Thoracic aorta (tissue), 2 donors: ENCODE measurements at regions not wholly inside any gene's neighbourhood (a gene's known extent, or its start where the extent isn't known, plus 50 kb on each side); places are given as distances from the start of the nearest gene placed in this dataset.

Experiments
- ATAC-seq: fragments of 150-250 bp; one replicate; pipeline ENCODE4 v1.8.0; 2017; ENCODE audit warnings: low read depth; ENCODE audit not compliant: insufficient number of reproducible peaks, low FRiP score
- DNase-seq: peaks from one replicate; pipeline ENCODE4 v3.0.0-alpha.2; 2020; ENCODE audit warnings: low spot score
- H3K27ac ChIP-seq, 2 donors: fragments of 200-600 bp; sonication (generic); 1 replicate in 1 of 2; 2 replicates in 1 of 2; pipeline ENCODE4 v1.5.1; 2016; ENCODE audit warnings: mild to moderate bottlenecking in 2 of 2, moderate library complexity in 2 of 2
- H3K27me3 ChIP-seq: fragments of 200-600 bp; sonication (generic); replicated peaks from 2 replicates; pipeline ENCODE4 v1.6.0; 2016; ENCODE audit warnings: mild to moderate bottlenecking; ENCODE audit not compliant: insufficient read depth
- H3K36me3 ChIP-seq: fragments of 200-600 bp; sonication (generic); one replicate; pipeline ENCODE4 v1.5.1; 2016
- H3K4me1 ChIP-seq, 2 donors: fragments of 200-600 bp; sonication (generic); 1 replicate in 1 of 2; 2 replicates in 1 of 2; pipeline versions ENCODE4 v1.5.1 to v1.6.0; 2016; ENCODE audit warnings: low read depth in 2 of 2, mild to moderate bottlenecking in 1 of 2; ENCODE audit not compliant: control insufficient read depth in 1 of 2
- H3K4me3 ChIP-seq: fragments of 200-600 bp; sonication (generic); 2 replicates; pipeline ENCODE4 v1.5.1; 2016; ENCODE audit warnings: mild to moderate bottlenecking
- H3K9me3 ChIP-seq: fragments of 200-600 bp; sonication (generic); 2 replicates; pipeline ENCODE4 v1.5.1; 2016
- CTCF ChIP-seq: fragments of 200-600 bp; sonication (generic); IDR thresholded peaks from one replicate; pipeline ENCODE4 v1.5.1; 2019; ENCODE audit warnings: antibody characterized with exemption

DNA sequence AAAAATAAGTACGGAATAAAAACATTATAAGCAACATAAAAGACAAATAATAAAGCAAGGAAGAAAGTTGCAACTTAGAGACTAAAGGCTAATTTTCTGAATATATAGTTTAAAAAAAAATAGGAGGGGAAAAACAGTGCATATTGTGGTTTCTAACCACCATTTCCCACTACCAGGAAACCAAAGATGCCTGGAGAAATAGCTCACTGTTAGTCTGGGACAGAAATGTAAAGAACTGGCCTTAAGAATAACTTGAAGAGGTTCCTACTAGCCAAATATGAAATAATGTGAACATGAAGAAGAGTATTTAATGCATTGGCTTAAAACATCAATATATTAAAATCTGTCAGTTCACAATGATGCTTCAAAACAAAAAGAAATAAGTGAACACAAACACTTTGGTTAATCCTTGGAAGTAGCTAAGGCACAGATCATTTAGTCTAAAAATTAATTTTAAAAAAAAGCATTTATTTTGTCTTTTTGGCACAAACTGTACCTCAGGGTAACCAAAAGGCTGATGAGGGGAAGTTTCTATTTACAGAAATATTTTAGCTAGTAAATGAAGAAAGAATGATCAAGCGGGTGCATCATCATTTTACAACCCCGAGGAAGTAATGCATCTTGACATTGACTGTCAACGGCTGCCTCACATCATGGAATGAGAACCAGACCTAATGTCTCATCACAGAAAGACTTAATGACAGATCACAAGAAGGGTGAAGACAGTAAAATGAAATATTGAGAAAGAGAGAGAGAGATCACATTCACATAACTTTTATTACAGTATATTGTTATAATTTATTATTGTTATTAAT lies 297.2 kb upstream of the LDB2 start:
- Histone ChIP-seq H3K9me3 (no peaks in the 10 kb centered on the region), H3K4me1 (peaks cover 0 to 22% of the 10 kb centered on the region in 2 donors), H3K4me3 (no peak overlapping the region), H3K27me3 (no peaks in the 10 kb centered on the region), H3K27ac (no peak overlapping the region), H3K36me3 (no peaks in the 10 kb centered on the region)
- ATAC-seq (no peak), DNase-seq (no peak)
- TF ChIP-seq CTCF = no peak

GRCh38 chr4:17194586-17194985 lies 296.1 kb upstream of the LDB2 start:
- no peak overlapping the region for H3K4me3 ChIP-seq

DNA sequence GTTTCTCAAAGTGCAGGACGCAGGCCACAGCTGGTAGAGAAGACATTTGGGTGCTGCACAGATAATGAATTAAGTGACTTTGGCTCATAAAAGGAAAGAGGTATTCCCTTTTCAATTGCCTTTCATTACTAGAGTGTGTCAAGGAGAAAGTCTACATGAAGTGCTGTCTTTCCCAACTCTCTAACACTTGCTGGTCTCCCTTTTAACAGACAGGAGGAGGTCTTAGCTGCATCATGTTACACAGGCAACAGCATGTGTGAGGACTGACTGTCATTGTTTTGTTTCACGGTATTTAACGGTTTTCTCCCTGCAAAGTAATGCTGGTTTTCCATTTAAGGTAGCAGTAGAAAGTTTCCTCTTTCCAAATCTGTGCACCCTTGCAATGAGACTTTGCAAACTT lies 291.3 kb upstream of the LDB2 start:
- TF ChIP-seq CTCF = no peak
- Histone ChIP-seq H3K27ac (no peak overlapping the region), H3K9me3 (no peaks in the 10 kb centered on the region), H3K4me1 (peaks cover 8 to 50% of the 10 kb centered on the region in 2 donors), H3K36me3 (no peaks in the 10 kb centered on the region), H3K4me3 (no peak overlapping the region), H3K27me3 (no peaks in the 10 kb centered on the region)
- no peak for DNase-seq
- ATAC-seq = no peak

More at GRCh38 chr4:17194586-17194985, 296.1 kb upstream of the LDB2 start:
- Histone ChIP-seq H3K27ac (no peak overlapping the region), H3K27me3 (no peaks in the 10 kb centered on the region), H3K4me1 (peaks cover 3 to 26% of the 10 kb centered on the region in 2 donors), H3K36me3 (no peaks in the 10 kb centered on the region), H3K9me3 (no peaks in the 10 kb centered on the region)
- TF ChIP-seq CTCF = no peak
- ATAC-seq (no peak), DNase-seq (no peak)

GRCh38 chr4:17189401-17189720 lies 290.9 kb upstream of the LDB2 start:
- DNase-seq (no peak), ATAC-seq (no peak)
- Histone ChIP-seq H3K4me1 (peaks cover 8 to 50% of the 10 kb centered on the region in 2 donors), H3K9me3 (no peaks in the 10 kb centered on the region), H3K36me3 (no peaks in the 10 kb centered on the region), H3K27ac (no peak overlapping the region), H3K4me3 (no peak overlapping the region), H3K27me3 (no peaks in the 10 kb centered on the region)
- TF ChIP-seq CTCF = no peak

DNA sequence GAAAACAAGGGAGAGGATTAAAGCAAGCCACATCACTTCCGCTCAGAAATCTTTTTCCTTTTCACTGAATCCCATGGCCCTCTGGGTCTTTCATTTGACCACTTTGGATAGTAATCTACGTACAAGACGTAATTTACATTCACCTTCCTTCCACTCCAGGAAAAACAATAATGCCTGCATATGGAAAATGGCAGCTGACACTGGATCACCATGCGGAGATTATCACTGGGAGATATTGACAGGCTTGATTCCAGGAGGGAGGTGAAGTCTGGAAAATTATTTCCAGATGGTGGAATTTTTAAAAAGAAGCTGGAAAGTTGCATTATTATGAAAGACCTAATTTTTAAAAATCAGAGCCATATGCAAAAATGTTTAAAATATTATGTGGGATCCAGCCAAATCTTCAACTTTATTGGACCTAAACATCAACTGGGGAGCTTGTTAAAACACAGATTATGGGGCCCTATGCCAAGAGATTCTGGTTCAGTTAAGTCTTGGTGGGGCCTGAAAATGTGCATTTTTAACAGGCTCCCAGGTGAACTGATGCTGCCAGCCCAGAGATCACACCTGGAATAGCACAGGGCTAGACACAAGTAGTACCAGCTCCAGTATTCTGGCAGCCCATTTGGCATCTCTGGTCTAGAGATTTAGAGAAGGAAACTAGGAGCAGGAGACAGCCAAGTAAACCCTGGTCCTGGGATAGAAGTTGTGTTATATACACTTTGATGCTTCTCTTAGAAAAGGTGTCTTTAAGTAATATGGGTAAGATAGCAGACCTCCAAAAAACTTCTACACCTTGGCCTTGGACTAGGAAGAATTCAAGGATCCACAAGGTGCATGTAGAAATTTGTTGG lies 290.3 kb upstream of the LDB2 start:
- no peak overlapping the region for H3K4me3 ChIP-seq
- ATAC-seq = no peak

More for the DNA sequence above, 290.3 kb upstream of the LDB2 start:
- Histone ChIP-seq H3K4me1 (peaks cover 8 to 50% of the 10 kb centered on the region in 2 donors), H3K27me3 (no peaks in the 10 kb centered on the region), H3K36me3 (no peaks in the 10 kb centered on the region), H3K9me3 (no peaks in the 10 kb centered on the region), H3K27ac (no peak overlapping the region)
- no peak for TF ChIP-seq CTCF
- no peak for DNase-seq
